ENCODE measurements at regions not wholly inside any gene's neighbourhood (a gene's known extent, or its start where the extent isn't known, plus 50 kb on each side); places are given as distances from the start of the nearest gene placed in this dataset.

- H3K9me3 ChIP-seq (ENCODE audit: control insufficient read depth, insufficient read depth, low read depth, low read length): no peaks in the 10 kb centered on the region
- no peak for TF ChIP-seq ZNF629 (tag by site-specific recombination; IDR thresholded peaks at IDR 0.05)
- no peak for TF ChIP-seq ZNF747 (tag by site-specific recombination; IDR thresholded peaks at IDR 0.05)
- no peak for TF ChIP-seq PBX3 (CRISPR knock-in tag; IDR thresholded peaks at IDR 0.05)
- no peak for TF ChIP-seq ZNF843 (tag by site-specific recombination; IDR thresholded peaks at IDR 0.05)
- TF ChIP-seq GLI2 (tag by site-specific recombination; IDR thresholded peaks at IDR 0.05; ENCODE audit: borderline replicate concordance, low read depth): no peak
- no peak for TF ChIP-seq GLIS2 (tag by site-specific recombination; IDR thresholded peaks at IDR 0.05)
- TF ChIP-seq ZNF837 (tag by site-specific recombination; IDR thresholded peaks at IDR 0.05): no peak
- TF ChIP-seq ZNF521 (tag by site-specific recombination; IDR thresholded peaks at IDR 0.05): no peak
- TF ChIP-seq HOXD13 (CRISPR knock-in tag; IDR thresholded peaks at IDR 0.05; ENCODE audit: borderline replicate concordance): no peak
- TF ChIP-seq ZNF354C (tag by site-specific recombination; IDR thresholded peaks at IDR 0.05; ENCODE audit: borderline replicate concordance, low read depth): no peak
- no peak for TF ChIP-seq BCL6B (tag by site-specific recombination; IDR thresholded peaks at IDR 0.05)
- no peak for TF ChIP-seq ZNF654 (tag by site-specific recombination; IDR thresholded peaks at IDR 0.05; ENCODE audit: low read depth)
- TF ChIP-seq OSR2 (tag by site-specific recombination; IDR thresholded peaks at IDR 0.05): no peak
- no peak for TF ChIP-seq ZNF585B (tag by site-specific recombination; IDR thresholded peaks at IDR 0.05)
- TF ChIP-seq ZNF214 (tag by site-specific recombination; IDR thresholded peaks at IDR 0.05; ENCODE audit: borderline replicate concordance): no peak
- no peak for TF ChIP-seq ZNF324 (tag by site-specific recombination; IDR thresholded peaks at IDR 0.05)
- no peak for TF ChIP-seq ZNF501 (tag by site-specific recombination; IDR thresholded peaks at IDR 0.05)
- TF ChIP-seq ZNF169 (tag by site-specific recombination; IDR thresholded peaks at IDR 0.05): no peak
- TF ChIP-seq ZNF610 (tag by site-specific recombination; IDR thresholded peaks at IDR 0.05; ENCODE audit: borderline replicate concordance): no peak
- TF ChIP-seq ZNF146 (tag by site-specific recombination; IDR thresholded peaks at IDR 0.05): no peak
- ChIA-PET POLR2A (no interaction called here), CTCF (interaction anchor here (0.6 to 1.5 kb wide), 2 partner anchors 72 to 393 kb away, joined by 4 read pairs; no protein-coding TSS in a partner anchor)
- H3K4me3 ChIP-seq (ENCODE audit: low read depth, low read length): no peak overlapping the region
- no peaks in the 10 kb centered on the region for H3K4me1 ChIP-seq (ENCODE audit: control insufficient read depth, insufficient read depth, low read length)
- H3K36me3 ChIP-seq (ENCODE audit: control insufficient read depth in 2 of 2, insufficient read depth in 1 of 2, low read length in 2 of 2): no peaks in the 10 kb centered on the region
- no peak overlapping the region for H3K27ac ChIP-seq (ENCODE audit: extremely low read depth, low read depth, low read length)
Measured at GRCh38 chr22:48099671-48100070, 1337.2 kb downstream of the TBC1D22A start.

- Histone ChIP-seq H3K4me3 (ENCODE audit: low read depth, low read length) (no peak overlapping the region), H3K27ac (ENCODE audit: extremely low read depth, low read depth, low read length) (no peak overlapping the region)
- POLR2A ChIA-PET: no interaction called here
Measured at GRCh38 chr22:48099251-48099650, 1336.8 kb downstream of the TBC1D22A start.

More at GRCh38 chr22:48099251-48099650, 1336.8 kb downstream of the TBC1D22A start:
- Histone ChIP-seq H3K36me3 (ENCODE audit: control insufficient read depth in 2 of 2, insufficient read depth in 1 of 2, low read length in 2 of 2) (no peaks in the 10 kb centered on the region), H3K9me3 (ENCODE audit: control insufficient read depth, insufficient read depth, low read depth, low read length) (no peaks in the 10 kb centered on the region), H3K4me1 (ENCODE audit: control insufficient read depth, insufficient read depth, low read length) (no peaks in the 10 kb centered on the region)
- CTCF ChIA-PET: interaction anchor here (1.5 kb wide), 1 partner anchor 393 kb away, joined by 4 read pairs; no protein-coding TSS in a partner anchor
- TF ChIP-seq ZNF18 (tag by site-specific recombination; IDR thresholded peaks at IDR 0.05): no peak
